Lower lobe of right lung (tissue), 2 donors: ENCODE measurements at regions not wholly inside any gene's neighbourhood (a gene's known extent, or its start where the extent isn't known, plus 50 kb on each side); places are given as distances from the start of the nearest gene placed in this dataset.

Experiments
- ATAC-seq, 2 donors: fragments of 200-7000 bp; cut with Tn5 transposase; one replicate each; pipeline ENCODE4 v1.9.1; 2020 to 2022; ENCODE audit warnings: mild to moderate bottlenecking in 2 of 2, moderate library complexity in 2 of 2
- DNase-seq: peaks from one replicate; pipeline ENCODE4 v3.0.0-alpha.2; 2020
- H3K27ac ChIP-seq: fragments of 200-600 bp; one replicate; pipeline ENCODE4 v1.8.0; 2022
- H3K27me3 ChIP-seq: fragments of 200-600 bp; one replicate; pipeline ENCODE4 v1.8.0; 2022; ENCODE audit warnings: low read depth
- H3K36me3 ChIP-seq: fragments of 200-600 bp; one replicate; pipeline ENCODE4 v1.8.0; 2022; ENCODE audit warnings: mild to moderate bottlenecking
- H3K4me1 ChIP-seq: fragments of 200-600 bp; one replicate; pipeline ENCODE4 v1.8.0; 2022
- H3K4me3 ChIP-seq: fragments of 200-600 bp; one replicate; pipeline ENCODE4 v1.8.0; 2022; ENCODE audit warnings: mild to moderate bottlenecking
- H3K9me3 ChIP-seq: fragments of 200-600 bp; one replicate; pipeline ENCODE4 v1.8.0; 2022
- intact Hi-C: fragments of 100-400 bp; cut with DNase I; formaldehyde crosslinking; loops from one replicate; pipeline ENCODE4 v1.11.0; 2022
- TF ChIP-seq, protein P1 (sequence below): fragments of 200-600 bp; IDR thresholded peaks from one replicate; pipeline ENCODE4 v1.8.0; 2022; ENCODE audit warnings: antibody characterized with exemption, mild to moderate bottlenecking
- donor health status: DM: no; HTN: yes; CAD: no; lungs with severe emphysema.

DNA sequence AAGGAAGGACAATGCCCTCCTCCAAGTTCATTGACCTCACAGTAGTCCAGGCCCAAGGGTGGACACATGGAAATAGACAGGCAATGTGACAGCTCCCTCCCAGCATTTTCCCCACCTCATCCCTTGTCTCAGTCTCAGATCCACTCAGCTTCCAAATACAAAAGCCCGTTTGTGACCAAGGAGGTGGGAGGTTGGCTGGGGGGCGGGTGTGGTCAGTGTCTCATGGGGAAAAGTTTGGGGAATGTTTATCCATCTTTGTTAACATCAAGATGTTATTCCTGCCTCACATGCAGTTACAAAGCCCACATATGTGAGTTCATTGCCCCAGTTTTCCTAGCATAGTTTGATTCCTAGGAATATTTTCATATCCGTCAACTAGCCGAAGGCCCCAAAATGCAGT, 338.5 kb upstream of the PPP2R3A start:
- no peaks in the 10 kb centered on the region for H3K27me3 ChIP-seq
- ATAC-seq (no peak), DNase-seq (no peak)
- H3K4me3 ChIP-seq: no peak overlapping the region
- H3K27ac ChIP-seq: no peak overlapping the region
- no peaks in the 10 kb centered on the region for H3K36me3 ChIP-seq
- TF ChIP-seq, protein P1, sequence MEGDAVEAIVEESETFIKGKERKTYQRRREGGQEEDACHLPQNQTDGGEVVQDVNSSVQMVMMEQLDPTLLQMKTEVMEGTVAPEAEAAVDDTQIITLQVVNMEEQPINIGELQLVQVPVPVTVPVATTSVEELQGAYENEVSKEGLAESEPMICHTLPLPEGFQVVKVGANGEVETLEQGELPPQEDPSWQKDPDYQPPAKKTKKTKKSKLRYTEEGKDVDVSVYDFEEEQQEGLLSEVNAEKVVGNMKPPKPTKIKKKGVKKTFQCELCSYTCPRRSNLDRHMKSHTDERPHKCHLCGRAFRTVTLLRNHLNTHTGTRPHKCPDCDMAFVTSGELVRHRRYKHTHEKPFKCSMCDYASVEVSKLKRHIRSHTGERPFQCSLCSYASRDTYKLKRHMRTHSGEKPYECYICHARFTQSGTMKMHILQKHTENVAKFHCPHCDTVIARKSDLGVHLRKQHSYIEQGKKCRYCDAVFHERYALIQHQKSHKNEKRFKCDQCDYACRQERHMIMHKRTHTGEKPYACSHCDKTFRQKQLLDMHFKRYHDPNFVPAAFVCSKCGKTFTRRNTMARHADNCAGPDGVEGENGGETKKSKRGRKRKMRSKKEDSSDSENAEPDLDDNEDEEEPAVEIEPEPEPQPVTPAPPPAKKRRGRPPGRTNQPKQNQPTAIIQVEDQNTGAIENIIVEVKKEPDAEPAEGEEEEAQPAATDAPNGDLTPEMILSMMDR: no peak
- intact Hi-C loops: no loop called here
- H3K9me3 ChIP-seq: no peaks in the 10 kb centered on the region
- no peaks in the 10 kb centered on the region for H3K4me1 ChIP-seq

- no peaks in the 10 kb centered on the region for H3K4me1 ChIP-seq
- H3K27ac ChIP-seq: no peak overlapping the region
- H3K9me3 ChIP-seq: no peaks in the 10 kb centered on the region
- H3K27me3 ChIP-seq: no peaks in the 10 kb centered on the region
- intact Hi-C loops: no loop called here
- DNase-seq (no peak), ATAC-seq (no peak)
- H3K4me3 ChIP-seq: no peak overlapping the region
- no peaks in the 10 kb centered on the region for H3K36me3 ChIP-seq
- TF ChIP-seq, protein P1: no peak
Observed at GRCh38 chr3:135629701-135630408, 335.7 kb upstream of the PPP2R3A start.

- no peak for DNase-seq
- Histone ChIP-seq H3K36me3 (no peaks in the 10 kb centered on the region), H3K4me3 (no peak overlapping the region), H3K27ac (no peak overlapping the region), H3K4me1 (no peaks in the 10 kb centered on the region), H3K27me3 (no peaks in the 10 kb centered on the region), H3K9me3 (no peaks in the 10 kb centered on the region)
- TF ChIP-seq, protein P1: no peak
- no peak for ATAC-seq
- intact Hi-C loops: no loop called here
Observed at GRCh38 chr3:135632556-135633065, 332.9 kb upstream of the PPP2R3A start.

- Histone ChIP-seq H3K27me3 (no peaks in the 10 kb centered on the region), H3K9me3 (no peaks in the 10 kb centered on the region), H3K27ac (no peak overlapping the region), H3K4me1 (no peaks in the 10 kb centered on the region), H3K36me3 (no peaks in the 10 kb centered on the region), H3K4me3 (no peak overlapping the region)
- DNase-seq (no peak), ATAC-seq (no peak)
- TF ChIP-seq, protein P1: no peak
- intact Hi-C loops: no loop called here
Observed at GRCh38 chr3:135633078-135633477, 332.4 kb upstream of the PPP2R3A start.

DNA sequence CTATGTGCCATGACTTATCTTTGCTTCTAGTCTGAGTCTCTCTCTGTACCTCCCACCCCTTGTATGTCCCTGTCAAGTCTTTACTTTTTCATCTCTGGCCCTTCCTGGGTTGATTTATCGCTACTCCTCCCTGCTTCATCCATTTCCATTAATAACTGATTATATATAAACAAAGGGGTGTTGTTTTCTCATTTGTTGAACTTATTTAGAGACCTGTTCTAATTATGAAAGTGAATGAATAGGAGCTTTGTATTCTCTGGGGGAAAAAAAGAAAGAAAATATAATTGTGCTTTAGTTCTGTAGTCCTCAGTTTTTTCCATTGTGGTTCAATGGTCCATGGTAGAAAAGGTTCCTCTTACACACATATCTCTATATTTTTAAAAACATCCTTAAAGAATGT, 328.9 kb upstream of the PPP2R3A start:
- intact Hi-C loops: no loop called here
- H3K36me3 ChIP-seq: no peaks in the 10 kb centered on the region
- H3K4me1 ChIP-seq: no peaks in the 10 kb centered on the region
- TF ChIP-seq, protein P1: no peak
- no peaks in the 10 kb centered on the region for H3K9me3 ChIP-seq
- DNase-seq: no peak
- H3K27me3 ChIP-seq: no peaks in the 10 kb centered on the region
- no peak overlapping the region for H3K4me3 ChIP-seq
- H3K27ac ChIP-seq: no peak overlapping the region
- no peak for ATAC-seq
